HG02938 (cell line): ENCODE measurements at regions not wholly inside any gene's neighbourhood (a gene's known extent, or its start where the extent isn't known, plus 50 kb on each side); places are given as distances from the start of the nearest gene placed in this dataset.

Experiments used
- ATAC-seq: cut with Tn5 transposase; IDR thresholded peaks from one replicate; pipeline ENCODE4 v1.9.1; 2021; ENCODE audit warnings: mild to moderate bottlenecking, moderate library complexity; ENCODE audit not compliant: unreplicated experiment

DNA sequence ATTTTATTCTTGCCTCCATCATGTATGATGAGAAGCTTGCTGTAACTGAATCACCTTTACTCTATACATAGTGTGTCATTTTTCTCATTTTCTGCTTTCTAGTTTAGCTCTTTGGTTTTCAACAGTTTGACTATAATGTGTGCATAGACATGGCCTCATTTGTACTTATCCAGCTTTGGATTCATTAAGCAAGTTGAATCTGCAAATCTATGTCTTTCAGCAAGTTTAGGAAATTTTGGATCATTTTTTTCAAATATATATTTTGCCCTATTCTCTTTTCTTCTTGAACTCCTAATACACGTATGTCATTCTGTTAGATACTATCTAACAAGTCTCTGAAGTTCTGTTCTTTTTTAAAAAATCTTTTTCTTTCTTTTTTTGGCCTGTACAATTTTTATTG lies 57.8 kb downstream of the PRLHR start:
- ATAC-seq, result no peak

DNA sequence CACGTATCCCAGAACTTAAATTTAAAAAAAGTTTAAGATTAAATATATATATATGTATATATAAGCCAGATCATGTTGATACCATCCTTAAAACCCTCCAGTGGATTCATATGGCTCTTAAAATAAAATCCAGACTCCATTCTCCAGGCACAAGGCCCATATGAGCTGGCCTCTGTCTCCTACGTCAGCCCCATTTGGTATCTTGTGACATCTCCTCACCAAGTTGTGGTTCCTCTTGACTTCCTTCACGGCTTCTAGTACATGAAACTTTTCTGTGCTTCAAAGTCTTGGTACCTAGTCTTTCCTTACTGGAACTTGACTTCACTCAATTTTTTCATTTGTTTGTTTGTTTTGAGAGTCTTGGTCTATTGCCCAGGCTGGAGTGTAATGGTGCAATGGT lies 61.3 kb downstream of the PRLHR start:
- no peak for ATAC-seq

DNA sequence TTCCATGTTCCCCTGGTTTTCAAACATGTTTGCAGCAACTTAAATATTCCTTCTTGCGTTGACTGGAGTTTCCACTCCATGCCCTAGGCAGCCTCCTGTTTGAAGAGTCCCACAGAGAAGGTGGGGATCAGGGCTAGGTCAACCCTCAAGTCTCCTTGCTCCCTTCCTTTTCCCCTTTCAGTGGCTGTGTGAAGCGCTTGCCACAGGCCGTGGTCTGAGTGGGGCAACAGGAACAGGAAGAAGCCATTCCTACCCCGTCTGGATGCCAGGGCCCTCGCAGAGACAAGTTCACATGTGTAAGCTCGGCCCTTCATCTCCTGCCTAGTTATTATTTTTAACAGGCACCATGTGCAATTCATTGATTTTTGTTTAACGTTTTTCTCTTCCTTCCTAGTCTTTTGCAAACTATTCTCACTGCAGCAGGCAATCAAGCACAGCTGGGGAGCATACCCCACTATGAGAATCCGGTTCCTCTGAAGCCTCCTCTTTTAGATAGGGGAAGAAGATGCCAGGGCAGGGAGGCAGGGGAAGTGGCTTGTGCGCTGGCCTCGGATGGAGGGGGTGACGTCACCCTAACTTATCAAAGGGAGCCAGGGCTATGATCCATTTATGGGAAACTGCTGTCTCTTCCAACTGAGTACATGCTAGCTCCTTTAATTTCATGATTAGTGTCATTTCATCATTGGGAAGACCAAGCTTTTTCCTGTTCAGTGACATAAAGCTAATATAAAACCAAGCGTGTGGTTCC lies 64.2 kb downstream of the PRLHR start:
- ATAC-seq, result no peak

DNA sequence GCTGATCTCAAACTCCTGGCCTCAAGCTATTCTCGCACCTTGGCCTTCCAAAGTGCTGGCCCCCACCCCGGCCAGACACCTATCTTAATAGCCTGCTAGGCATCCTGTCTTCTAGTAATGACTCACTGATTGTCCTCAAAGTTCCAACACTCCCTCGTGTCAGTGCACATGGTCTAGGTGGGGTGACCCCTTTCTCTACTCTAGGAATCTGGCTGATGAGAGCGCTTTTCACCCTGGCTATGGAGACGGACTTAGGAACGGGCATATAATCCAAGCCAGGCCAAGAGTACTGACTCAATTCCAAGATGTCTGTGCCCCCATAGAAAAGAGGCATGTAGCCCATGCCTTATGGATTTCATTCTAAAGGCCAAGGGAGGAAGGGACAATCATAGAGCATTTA lies 67.0 kb downstream of the PRLHR start:
- no peak for ATAC-seq

DNA sequence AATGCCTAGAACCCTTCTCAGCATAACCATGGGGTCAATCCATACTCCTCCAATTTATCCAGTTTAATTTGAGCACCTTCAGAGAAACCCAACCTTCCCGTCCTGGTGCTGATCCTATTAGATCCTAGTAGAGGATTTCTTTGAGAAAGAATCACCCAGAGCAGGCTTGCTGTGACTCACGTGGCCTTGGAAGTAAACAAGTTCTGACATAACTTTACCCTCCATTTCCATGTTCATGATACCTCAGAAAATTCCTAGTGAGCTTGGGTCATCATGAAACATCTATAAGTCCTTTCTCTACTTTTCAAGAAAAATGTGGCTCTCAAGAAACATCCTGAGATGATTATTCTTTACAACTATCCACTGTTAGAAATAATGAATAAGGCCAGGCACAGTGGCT lies 71.7 kb downstream of the PRLHR start:
- no peak for ATAC-seq

DNA sequence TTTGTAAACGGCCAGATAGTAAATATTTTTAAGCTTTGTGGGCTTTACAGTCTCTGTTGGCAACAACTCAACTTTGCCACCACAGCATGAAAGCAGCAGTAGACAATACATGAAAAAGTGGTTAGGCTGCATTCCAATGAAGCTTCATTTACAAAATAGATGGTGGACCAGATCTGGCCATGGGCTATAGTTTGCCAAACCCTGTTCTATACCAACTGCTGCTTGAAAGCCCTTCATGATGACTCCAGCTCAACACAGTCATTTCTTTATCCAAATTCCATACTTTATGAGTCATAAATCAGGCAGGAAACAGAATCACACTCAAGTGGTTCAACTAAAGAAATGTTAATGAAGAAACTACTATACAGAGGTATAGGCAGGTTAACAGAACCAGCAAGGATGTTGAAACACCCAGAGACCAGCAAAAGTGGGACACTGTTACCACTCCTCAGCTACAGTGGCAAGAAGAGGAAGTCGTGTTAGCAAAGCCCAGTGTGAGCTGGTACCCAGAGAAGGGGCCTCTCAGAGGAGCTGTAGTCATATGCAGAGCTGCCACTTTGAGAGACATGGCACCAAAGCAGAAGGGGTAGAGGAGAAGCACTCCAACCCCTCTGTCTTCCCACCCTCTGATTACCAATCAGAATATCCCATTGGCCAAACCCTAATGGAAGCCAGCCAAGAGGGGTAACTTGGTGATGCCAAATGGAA lies 72.5 kb downstream of the PRLHR start:
- ATAC-seq, result no peak

DNA sequence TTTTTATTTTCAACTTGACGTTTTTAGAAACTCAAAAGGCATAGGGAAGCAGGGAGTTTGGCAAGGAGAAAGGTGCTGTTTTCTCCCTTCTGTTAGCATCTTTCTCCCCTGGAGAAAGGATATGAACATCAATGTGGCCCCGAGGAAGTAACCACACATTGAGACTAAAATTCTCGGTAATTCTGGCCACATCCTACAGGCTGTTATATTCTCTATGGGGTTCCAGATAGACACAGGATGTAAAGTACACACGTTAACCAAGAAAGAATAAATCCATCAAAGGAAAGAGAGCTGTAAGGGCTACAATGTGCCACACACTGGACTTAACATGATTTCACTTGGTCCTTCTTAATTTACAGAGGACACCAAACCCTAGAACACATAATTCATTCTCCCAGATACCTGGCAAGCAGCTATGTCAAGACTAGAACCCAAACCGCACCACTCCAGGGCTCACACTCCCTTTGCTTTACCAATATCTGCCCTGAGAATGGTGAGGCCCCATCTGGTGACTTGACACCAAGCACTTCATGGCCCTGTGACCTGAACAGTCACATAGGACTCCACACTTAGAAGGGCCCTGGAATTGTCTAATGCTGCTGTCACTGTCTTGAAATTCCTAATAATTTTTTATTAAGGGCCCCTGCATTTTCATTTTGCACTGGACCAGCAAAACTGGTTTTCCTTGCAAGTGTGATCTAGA lies 73.9 kb downstream of the PRLHR start:
- no peak for ATAC-seq

DNA sequence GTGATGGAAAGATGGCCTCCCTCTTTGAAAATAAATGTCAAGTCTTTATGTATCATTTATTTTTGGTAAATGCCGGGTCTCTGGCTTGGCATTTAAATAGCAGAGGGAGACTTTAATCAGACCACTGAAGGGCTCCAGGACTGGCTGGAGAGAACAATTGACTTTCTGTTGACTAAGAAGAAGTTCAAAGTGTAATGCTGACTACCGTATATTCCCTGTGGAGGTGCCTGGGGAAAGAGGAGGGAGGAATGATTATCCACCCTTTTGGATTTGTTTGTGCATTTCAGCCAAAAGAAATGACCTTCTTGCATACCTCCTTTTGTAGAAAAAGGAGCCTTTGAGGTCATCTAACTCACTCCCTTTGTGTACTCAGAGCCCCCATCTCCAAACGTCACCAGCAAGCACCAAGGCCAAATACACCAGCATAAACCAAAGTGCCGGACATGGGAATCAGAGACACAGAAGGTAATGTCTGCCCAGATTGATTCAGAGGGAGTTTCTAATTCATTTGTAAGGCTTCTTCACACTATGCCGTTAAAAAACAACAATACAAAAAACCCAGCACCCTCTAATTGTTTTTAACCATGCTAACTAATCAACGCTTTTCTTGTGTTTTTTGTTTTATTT lies 75.2 kb downstream of the PRLHR start:
- no peak for ATAC-seq

DNA sequence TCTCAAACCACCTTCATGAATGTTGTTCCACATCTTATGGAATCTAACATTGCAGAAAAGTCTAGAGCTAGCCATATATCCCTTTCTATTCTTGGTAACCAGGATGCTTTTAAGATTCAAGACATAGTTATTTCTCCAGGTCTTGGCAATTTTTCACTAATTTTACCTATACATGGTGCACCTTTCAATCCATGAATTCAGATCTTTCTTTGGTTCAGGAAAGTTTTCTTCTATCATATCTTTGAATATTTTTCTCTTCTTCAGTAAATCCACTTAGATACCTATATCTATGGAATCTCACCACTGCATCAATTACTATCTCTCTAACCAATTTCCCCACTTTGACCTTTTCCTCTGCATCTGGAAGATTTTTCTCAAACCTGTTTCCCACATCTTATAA lies 77.4 kb downstream of the PRLHR start:
- no peak for ATAC-seq

DNA sequence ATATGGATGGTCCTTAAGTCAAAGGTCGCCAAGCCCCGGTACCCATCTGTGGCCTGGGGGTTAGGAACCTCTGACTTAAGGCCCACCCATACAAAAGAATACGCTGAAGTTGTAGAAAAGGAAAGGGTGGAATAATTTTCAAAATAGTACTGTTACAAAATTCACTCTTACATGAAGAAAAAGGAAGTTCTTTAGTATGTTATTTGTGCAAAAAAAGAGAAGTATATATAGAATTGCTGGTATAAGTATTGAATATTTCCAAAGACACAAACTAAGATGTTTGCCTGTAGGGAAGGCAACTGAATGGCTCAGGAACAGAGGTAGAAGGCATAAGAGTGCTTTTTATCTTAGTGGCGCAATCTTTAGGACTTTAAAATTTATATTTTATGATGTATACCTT lies 78.7 kb downstream of the PRLHR start:
- ATAC-seq, result no peak

DNA sequence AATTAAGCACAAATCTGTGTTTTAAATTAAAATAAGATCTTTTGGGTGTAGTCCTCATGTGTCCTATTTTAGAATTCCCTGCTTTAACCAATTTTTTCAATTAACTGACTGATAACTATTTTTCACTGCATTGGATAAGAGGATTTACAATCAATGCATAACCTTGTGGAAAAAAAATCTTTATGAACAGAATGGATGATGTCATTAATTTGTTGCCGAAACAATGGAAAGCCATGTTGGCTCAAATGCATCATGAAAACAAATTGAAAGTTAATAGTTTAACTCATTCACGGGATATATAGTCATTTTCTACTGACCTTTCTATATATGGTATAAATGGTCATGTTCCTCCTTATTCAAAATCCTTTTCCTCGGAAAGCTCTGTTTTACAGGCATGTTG lies 82.3 kb downstream of the PRLHR start:
- no peak for ATAC-seq

DNA sequence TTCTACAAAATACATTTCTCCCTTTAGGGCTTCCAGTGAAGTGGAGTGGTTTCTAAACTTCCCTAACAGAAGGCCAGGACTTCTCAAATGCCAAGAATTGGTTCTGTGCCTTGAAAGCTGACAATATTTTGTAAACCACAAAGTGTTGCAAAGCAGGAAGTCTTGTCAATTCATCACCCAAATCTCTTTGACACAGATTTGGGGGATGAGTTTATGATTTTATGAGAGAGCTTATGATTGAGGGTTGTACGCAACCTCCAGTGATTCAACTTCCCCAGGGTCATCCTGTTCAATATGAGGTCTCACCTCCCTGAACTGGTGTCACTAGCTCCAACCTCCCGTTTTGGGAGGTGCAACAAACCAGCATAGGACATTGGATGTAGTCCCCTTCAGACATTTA lies 83.7 kb downstream of the PRLHR start:
- ATAC-seq, result no peak

DNA sequence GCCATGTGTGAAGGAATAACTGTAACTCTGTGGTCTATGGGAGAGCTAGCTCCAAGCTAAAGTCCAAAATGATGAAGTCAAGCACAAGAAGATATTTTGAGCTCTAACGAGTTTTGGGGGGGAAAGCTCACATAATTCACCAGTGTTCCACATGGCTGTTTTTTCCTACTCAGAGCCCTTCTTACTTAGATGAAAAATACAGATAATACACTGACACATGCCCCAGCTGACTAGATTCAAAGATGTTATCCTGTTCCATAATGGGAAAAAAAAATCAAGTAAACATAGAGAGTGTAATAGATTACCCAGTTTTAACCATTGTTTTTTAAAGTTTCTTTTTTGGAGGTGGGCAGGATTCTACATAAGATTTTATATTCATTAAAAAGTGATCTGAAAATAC lies 86.6 kb downstream of the PRLHR start:
- ATAC-seq, result no peak

DNA sequence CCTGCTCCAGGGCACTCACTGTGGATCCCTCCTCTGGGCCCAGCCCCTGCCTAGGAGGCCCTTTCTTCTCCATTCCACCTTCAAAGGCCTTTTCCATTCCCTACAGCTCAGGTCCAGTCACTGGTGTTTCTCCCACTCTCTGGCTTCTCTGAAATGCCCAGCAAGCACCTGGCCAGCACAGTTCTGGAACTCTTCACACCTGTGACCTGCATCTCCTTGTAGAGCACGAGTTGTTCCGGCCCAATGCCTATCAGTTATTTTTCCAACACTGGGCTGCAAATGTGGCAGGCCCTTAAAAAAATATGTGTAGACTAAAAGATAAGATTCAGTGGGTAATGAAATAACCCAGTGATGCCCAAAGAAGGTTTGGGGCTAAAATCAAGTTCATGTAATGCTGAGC lies 87.1 kb downstream of the PRLHR start:
- no peak for ATAC-seq

DNA sequence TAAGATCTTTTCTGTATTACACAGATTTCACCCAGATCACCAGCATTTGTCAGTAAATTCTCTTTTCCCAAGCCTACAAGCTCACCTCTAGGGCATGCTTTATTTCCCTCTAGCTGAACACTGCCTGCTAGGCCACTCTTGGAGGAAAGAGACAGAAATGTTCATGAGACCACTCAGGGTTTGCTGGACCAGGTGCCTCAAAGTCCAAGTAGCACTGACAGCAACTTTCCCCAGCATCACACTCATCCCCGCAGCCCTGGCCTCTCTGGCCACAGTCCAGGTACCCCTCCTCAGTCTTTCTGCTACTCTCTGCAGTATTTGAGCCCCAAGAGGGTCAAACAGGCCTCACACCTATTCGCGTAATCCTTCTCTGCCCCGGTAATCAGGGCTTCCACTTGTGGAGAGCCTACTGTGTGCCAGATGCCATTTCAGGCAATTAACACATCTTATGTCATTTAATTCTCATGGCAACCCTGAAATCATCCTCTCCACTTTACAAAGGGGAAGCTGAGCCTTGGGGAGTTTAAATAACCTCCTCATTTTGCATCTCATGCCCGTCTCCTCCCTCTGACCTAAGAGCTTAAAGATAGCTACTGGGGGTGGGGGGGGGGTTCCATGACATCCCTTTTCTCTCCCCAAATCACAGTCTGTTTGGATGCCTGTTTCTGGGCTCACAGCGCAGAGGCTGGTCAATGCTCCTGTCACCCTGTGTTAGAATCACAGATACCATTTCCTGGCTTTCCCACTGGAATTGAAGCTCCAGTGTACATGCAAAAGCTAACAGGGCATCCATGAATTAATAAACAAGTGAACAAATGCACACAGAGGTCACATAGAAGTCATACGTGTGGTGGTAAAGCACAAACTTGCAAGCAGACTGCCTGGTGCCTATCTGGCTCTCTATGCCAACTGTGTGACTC lies 88.5 kb downstream of the PRLHR start:
- ATAC-seq, result no peak

DNA sequence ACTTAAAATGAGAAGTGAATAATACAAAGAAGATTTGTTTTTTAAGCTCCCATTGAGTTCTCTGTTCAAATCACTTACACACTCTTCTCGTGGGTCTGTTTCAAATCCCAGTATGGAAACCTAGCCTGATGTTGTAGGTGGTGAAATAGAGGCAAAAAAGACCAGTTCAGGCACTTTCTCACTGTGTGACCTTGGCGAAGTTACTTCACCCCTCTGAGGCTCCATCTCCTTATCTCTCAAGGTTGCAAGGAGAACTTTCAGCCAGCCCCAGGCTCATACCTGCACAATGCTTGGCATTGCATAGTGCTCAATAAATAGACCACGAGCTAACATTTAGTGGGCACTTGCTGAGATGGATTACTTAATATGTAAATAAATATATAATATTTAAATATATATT lies 90.1 kb downstream of the PRLHR start:
- no peak for ATAC-seq

DNA sequence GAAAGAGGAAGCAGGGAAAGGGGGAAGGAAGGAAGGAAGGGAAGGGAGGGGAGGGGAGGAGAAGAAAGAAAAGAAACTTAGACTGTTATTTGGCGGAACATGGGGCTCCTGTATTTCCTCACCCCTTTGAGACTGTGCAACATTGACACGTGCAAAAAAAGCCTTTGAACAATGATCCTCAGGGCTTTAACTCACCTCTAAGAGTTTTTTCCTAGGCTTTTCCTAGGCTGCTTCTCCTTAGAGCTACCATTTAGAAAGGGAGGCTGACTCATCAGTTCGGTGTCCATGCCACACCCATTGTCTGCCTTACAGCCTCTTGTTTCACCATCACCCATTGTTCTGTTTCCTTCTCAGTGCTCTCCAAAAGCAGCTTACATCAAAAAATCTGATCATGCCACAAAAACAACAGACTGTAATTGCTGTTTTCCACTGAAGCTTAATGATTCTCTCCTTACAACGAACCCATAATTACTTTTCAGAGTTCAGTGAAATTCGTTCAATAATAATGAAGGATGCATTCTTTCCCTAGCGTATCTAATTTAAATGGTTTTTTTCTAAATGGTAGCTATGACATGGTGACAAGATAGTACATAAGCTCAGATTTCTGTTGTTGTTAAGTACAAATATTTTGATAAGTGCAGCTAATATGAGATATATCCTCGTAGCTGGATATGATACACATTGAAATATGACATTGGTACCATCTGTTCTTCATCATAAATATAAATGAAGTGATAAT lies 90.8 kb downstream of the PRLHR start:
- no peak for ATAC-seq

DNA sequence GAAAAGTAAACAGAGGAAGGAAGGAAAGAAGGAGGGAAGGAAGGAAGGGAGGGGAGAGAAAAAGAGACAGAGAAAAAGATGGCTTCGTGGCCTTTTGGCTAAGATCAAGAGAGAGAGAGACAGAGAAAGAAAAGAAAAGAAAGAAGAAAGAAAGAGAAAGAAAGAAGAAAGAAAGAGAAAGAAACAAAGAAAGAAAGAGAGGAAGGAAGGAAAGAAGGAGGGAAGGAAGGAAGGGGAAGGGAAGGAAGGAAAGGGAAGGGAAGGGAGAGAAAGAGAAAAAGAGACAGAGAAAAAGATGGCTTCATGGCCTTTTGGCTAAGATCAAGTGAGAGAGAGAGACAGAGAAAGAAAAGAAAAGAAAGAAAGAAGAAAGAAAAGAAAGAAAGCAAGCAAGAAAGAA lies 91.4 kb downstream of the PRLHR start:
- no peak for ATAC-seq

DNA sequence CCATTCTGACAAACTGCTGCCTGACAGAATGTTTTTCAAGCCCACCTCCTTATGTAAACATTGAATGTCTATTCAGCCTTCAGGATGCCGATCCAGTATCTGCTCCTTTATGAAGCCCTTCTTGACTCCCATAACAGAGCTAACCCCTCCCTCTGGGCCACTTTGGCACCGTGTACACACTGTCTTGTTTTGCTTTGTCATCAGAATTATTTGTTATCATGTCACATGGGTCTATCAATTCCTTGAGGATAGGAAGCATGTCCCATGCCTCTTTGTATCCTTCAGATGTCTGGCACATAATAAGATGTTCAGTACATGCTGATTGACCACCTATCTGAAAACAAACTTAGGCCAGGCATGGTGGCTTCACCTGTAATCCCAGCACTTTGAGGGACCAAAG lies 92.3 kb downstream of the PRLHR start:
- ATAC-seq, result no peak
